ENCODE measurements at regions not wholly inside any gene's neighbourhood (a gene's known extent, or its start where the extent isn't known, plus 50 kb on each side); places are given as distances from the start of the nearest gene placed in this dataset.

- no peak overlapping the region for H3K18ac ChIP-seq (ENCODE audit: extremely low read depth, low read length)
- H2BK12ac ChIP-seq (ENCODE audit: low read depth, low read length): no peak overlapping the region
- H2BK120ac ChIP-seq (replicated peaks; ENCODE audit: low read depth, low read length): no peak overlapping the region
- no peak overlapping the region for H3K4ac ChIP-seq (replicated peaks; ENCODE audit: insufficient read length, low read depth, low read length)
- no peak overlapping the region for H3K27ac ChIP-seq (ENCODE audit: low read depth, low read length)
- no peak for DNase-seq (ENCODE audit: low read depth in 1 of 2, low spot score in 2 of 2)
- H3K27me3 ChIP-seq (replicated peaks in 1 of 4; ENCODE audit: control insufficient read depth in 3 of 4, extremely low read depth in 1 of 4, insufficient read depth in 3 of 4, low read length in 3 of 4): no peaks in the 10 kb centered on the region
- no peak overlapping the region; the same call in 1 of the 2 replicates for H2AFZ ChIP-seq (ENCODE audit: low read length)
- H2BK15ac ChIP-seq (ENCODE audit: low read length): no peak overlapping the region
- H3K9ac ChIP-seq (replicated peaks in 1 of 4; ENCODE audit: extremely low read depth in 1 of 4, low read depth in 3 of 4, low read length in 3 of 4): no peak overlapping the region
- no peaks in the 10 kb centered on the region for H3K9me3 ChIP-seq (ENCODE audit: insufficient read depth in 2 of 2, low read depth in 1 of 2, low read length in 1 of 2)
- no peaks in the 10 kb centered on the region for H4K20me1 ChIP-seq (replicated peaks in 1 of 2; ENCODE audit: control insufficient read depth in 1 of 2, insufficient read depth in 2 of 2, low read length in 2 of 2)
- ChIA-PET CTCF (ENCODE audit: partially characterized antibody) (no interaction called here), POLR2A (ENCODE audit: partially characterized antibody) (no interaction called here)
- no peak overlapping the region for H4K91ac ChIP-seq (replicated peaks; ENCODE audit: insufficient read length, low read length)
- no peaks in the 10 kb centered on the region for H3K4me1 ChIP-seq (replicated peaks in 1 of 4; ENCODE audit: control insufficient read depth in 3 of 4, insufficient read depth in 4 of 4, low read length in 3 of 4)
- no peak for FAIRE-seq
- no peak overlapping the region for H4K5ac ChIP-seq (ENCODE audit: insufficient read length, low read depth, low read length)
- H3K56ac ChIP-seq (replicated peaks; ENCODE audit: insufficient read length, low read depth, low read length): no peak overlapping the region
- 95% methylated on average over 6 of the region's 6 CpGs; no CpG with 5 or more reads in 1 of the 2 experiments for WGBS, 2 experiments (ENCODE audit: extremely low coverage in 1 of 2, insufficient coverage in 1 of 2, insufficient read length in 1 of 2, insufficient replicate concordance in 2 of 2, low coverage in 1 of 2, low lambda C conversion rate in 2 of 2, missing lambda C conversion rate in 1 of 2)
- no peak overlapping the region for H3K14ac ChIP-seq (ENCODE audit: insufficient read length)
- H3K79me2 ChIP-seq (ENCODE audit: control insufficient read depth in 1 of 2, insufficient read depth in 2 of 2, low read length in 2 of 2): no peaks in the 10 kb centered on the region
- no peak overlapping the region for H2BK5ac ChIP-seq (ENCODE audit: low read depth, low read length)
- H2AK5ac ChIP-seq (ENCODE audit: low read depth, low read length): no peak overlapping the region
- H3K4me3 ChIP-seq (ENCODE audit: extremely low read depth in 1 of 4, insufficient read depth in 2 of 4, low read depth in 3 of 4, low read length in 4 of 4): no peak overlapping the region
- no peak overlapping the region for H3K23ac ChIP-seq (ENCODE audit: insufficient read length)
- H3K36me3 ChIP-seq (ENCODE audit: control insufficient read depth in 2 of 4, insufficient read depth in 4 of 4, low read length in 3 of 4): no peaks in the 10 kb centered on the region
- H3K4me2 ChIP-seq (ENCODE audit: insufficient read depth in 1 of 2, low read depth in 2 of 2, low read length in 2 of 2): no peak overlapping the region
- H2BK20ac ChIP-seq (ENCODE audit: low read length): no peak overlapping the region
- no peaks in the 10 kb centered on the region for H3K79me1 ChIP-seq (ENCODE audit: low read depth, low read length)
- H3K23me2 ChIP-seq (ENCODE audit: low read depth, low read length): no peaks in the 10 kb centered on the region
- no peak overlapping the region for H4K8ac ChIP-seq (ENCODE audit: extremely low read depth, insufficient read depth, low read length)
- TF ChIP-seq ATF3 (IDR thresholded peaks at IDR 0.05; ENCODE audit: insufficient read depth, low read depth, low read length) (no peak), RFX5 (IDR thresholded peaks at IDR 0.05; ENCODE audit: borderline replicate concordance, low read depth, low read length) (no peak), SP4 (IDR thresholded peaks at IDR 0.05; ENCODE audit: low read length) (no peak), RBBP5 (IDR thresholded peaks at IDR 0.05; ENCODE audit: borderline replicate concordance, low read depth, low read length) (no peak), JUND (IDR thresholded peaks at IDR 0.05; ENCODE audit: low read length) (no peak), RNF2 (IDR thresholded peaks at IDR 0.05; ENCODE audit: borderline replicate concordance, low read depth, low read length, missing control alignments, poor library complexity, severe bottlenecking) (no peak), ZNF274 (IDR thresholded peaks at IDR 0.05; ENCODE audit: borderline replicate concordance, extremely low read depth, low read length) (no peak), CBX5 (IDR thresholded peaks at IDR 0.05; ENCODE audit: low read depth, low read length) (no peak), SIX5 (IDR thresholded peaks at IDR 0.05; ENCODE audit: low read depth, low read length) (no peak), TEAD4 (IDR thresholded peaks at IDR 0.05; ENCODE audit: low read depth, low read length) (no peak), E2F6 (IDR thresholded peaks at IDR 0.05) (no peak), KDM1A (IDR thresholded peaks at IDR 0.05; ENCODE audit: borderline replicate concordance, low read length) (no peak), YY1 (IDR thresholded peaks at IDR 0.05; ENCODE audit: low read depth, low read length) (no peak), RAD21 (IDR thresholded peaks at IDR 0.05 in 1 of 2, conservative IDR thresholded peaks at IDR 0.05 in 1 of 2; ENCODE audit: low read depth in 2 of 2, low read length in 2 of 2) (no peak)
Observed at GRCh38 chr2:59830601-59831000, 722.9 kb downstream of the BCL11A start.
